Chondrocyte (in vitro differentiated cells): ENCODE measurements at regions not wholly inside any gene's neighbourhood (a gene's known extent, or its start where the extent isn't known, plus 50 kb on each side); places are given as distances from the start of the nearest gene placed in this dataset.

Experiments used
- DNase-seq: peaks from one replicate; pipeline ENCODE4 v3.0.0; 2021; ENCODE audit warnings: mixed read lengths, low spot score
- H3K27ac Mint-ChIP-seq: one replicate; pipeline ENCODE4 v1.8.0; 2021; ENCODE audit warnings: mild to moderate bottlenecking, moderate library complexity, mixed read lengths; ENCODE audit not compliant: unreplicated experiment
- H3K27me3 Mint-ChIP-seq: 2 replicates; pipeline ENCODE4 v1.8.0; 2021; ENCODE audit warnings: low read depth, mixed read lengths
- H3K36me3 Mint-ChIP-seq: 2 replicates; pipeline ENCODE4 v1.8.0; 2021; ENCODE audit warnings: low read depth, mixed read lengths
- H3K4me1 Mint-ChIP-seq: 2 replicates; pipeline ENCODE4 v1.8.0; 2021; ENCODE audit warnings: low read depth, mild to moderate bottlenecking, mixed read lengths
- H3K4me3 Mint-ChIP-seq: one replicate; pipeline ENCODE4 v1.8.0; 2021; ENCODE audit warnings: mild to moderate bottlenecking, moderate library complexity, mixed read lengths; ENCODE audit not compliant: unreplicated experiment
- H3K9me3 Mint-ChIP-seq: 2 replicates; pipeline ENCODE4 v1.8.0; 2021; ENCODE audit warnings: low read depth, mixed read lengths
- CTCF ChIP-seq: fragments of 200-600 bp; sonication (generic); IDR thresholded peaks from 2 replicates; pipeline ENCODE4 v1.5.0; 2021; ENCODE audit warnings: antibody characterized with exemption, mild to moderate bottlenecking, moderate library complexity

GRCh38 chr12:102690253-102690652, 209.9 kb upstream of the IGF1 start:
- no peak for DNase-seq
- TF ChIP-seq CTCF, result no peak
- Mint-ChIP-seq H3K27ac (no peak overlapping the region), H3K9me3 (no peaks in the 10 kb centered on the region), H3K36me3 (no peaks in the 10 kb centered on the region), H3K4me3 (no peak overlapping the region), H3K27me3 (peaks cover 4% of the 10 kb centered on the region), H3K4me1 (no peaks in the 10 kb centered on the region)

GRCh38 chr12:102689701-102690100, 209.3 kb upstream of the IGF1 start:
- H3K9me3 Mint-ChIP-seq, result no peaks in the 10 kb centered on the region
- peaks cover 4% of the 10 kb centered on the region for H3K27me3 Mint-ChIP-seq
- DNase-seq, result no peak
- H3K27ac Mint-ChIP-seq, result no peak overlapping the region
- no peak overlapping the region for H3K4me3 Mint-ChIP-seq
- H3K36me3 Mint-ChIP-seq, result no peaks in the 10 kb centered on the region
- TF ChIP-seq CTCF, result no peak
- no peaks in the 10 kb centered on the region for H3K4me1 Mint-ChIP-seq

GRCh38 chr12:102687523-102687922, 207.2 kb upstream of the IGF1 start:
- no peak overlapping the region for H3K4me3 Mint-ChIP-seq
- no peaks in the 10 kb centered on the region for H3K9me3 Mint-ChIP-seq
- no peak for DNase-seq
- H3K27ac Mint-ChIP-seq, result no peak overlapping the region
- no peaks in the 10 kb centered on the region for H3K36me3 Mint-ChIP-seq
- H3K4me1 Mint-ChIP-seq, result no peaks in the 10 kb centered on the region
- TF ChIP-seq CTCF, result no peak
- H3K27me3 Mint-ChIP-seq, result peaks cover 14% of the 10 kb centered on the region

- Mint-ChIP-seq H3K4me3 (no peak overlapping the region), H3K4me1 (no peaks in the 10 kb centered on the region), H3K9me3 (no peaks in the 10 kb centered on the region), H3K27me3 (peaks cover 19% of the 10 kb centered on the region), H3K27ac (no peak overlapping the region), H3K36me3 (no peaks in the 10 kb centered on the region)
- DNase-seq, result no peak
- TF ChIP-seq CTCF, result peak; percentile 44
These were observed 205.5 kb upstream of the IGF1 start for GRCh38 chr12:102685841-102686240.

GRCh38 chr12:102685172-102685571, 204.8 kb upstream of the IGF1 start:
- no peak for DNase-seq
- Mint-ChIP-seq H3K4me1 (no peaks in the 10 kb centered on the region), H3K4me3 (no peak overlapping the region), H3K36me3 (no peaks in the 10 kb centered on the region), H3K27ac (no peak overlapping the region), H3K27me3 (peaks cover 19% of the 10 kb centered on the region), H3K9me3 (no peaks in the 10 kb centered on the region)
- TF ChIP-seq CTCF, result no peak
